Pancreas (tissue), 10 donors: ENCODE measurements at regions not wholly inside any gene's neighbourhood (a gene's known extent, or its start where the extent isn't known, plus 50 kb on each side); places are given as distances from the start of the nearest gene placed in this dataset.

ENCODE experiments used
- ATAC-seq, 4 donors: fragments of 200-7000 bp; cut with Tn5 transposase; one replicate each; pipeline versions ENCODE4 v1.8.0 to v1.9.1; 2020; ENCODE audit warnings: mild to moderate bottlenecking in 4 of 4, moderate library complexity in 4 of 4
- DNase-seq, 6 donors: peaks; one replicate each; pipeline ENCODE4 v3.0.0-alpha.2; 2020
- FAIRE-seq: peaks from 2 replicates; lab custom pipeline; 2012; peaks lifted over from hg19 to GRCh38; lab: Jason Lieb, UNC
- H3K27ac ChIP-seq, 4 donors: fragments of 200-600 bp; sonication (generic); 1 replicate in 3 of 4; 2 replicates in 1 of 4; pipeline versions ENCODE4 v1.5.0 to v1.8.0; 2020
- H3K27me3 ChIP-seq, 4 donors: fragments of 200-600 bp; one replicate each; pipeline ENCODE4 v1.8.0; 2021
- H3K36me3 ChIP-seq, 3 donors: fragments of 200-600 bp; sonication (generic) in 1 of 3; one replicate each; pipeline versions ENCODE4 v1.5.0 to v1.8.0; 2020 to 2021
- H3K4me1 ChIP-seq, 3 donors: fragments of 200-600 bp; one replicate each; pipeline ENCODE4 v1.8.0; 2021
- H3K4me3 ChIP-seq, 4 donors: fragments of 200-600 bp; sonication (generic) in 2 of 4; one replicate each; pipeline versions ENCODE4 v1.5.0 to v1.8.0; 2020 to 2021
- H3K9me3 ChIP-seq, 4 donors: fragments of 200-600 bp; one replicate each; pipeline ENCODE4 v1.8.0; 2021
- WGBS, 2 donors: extraction: QIAGEN DNeasy Blood & Tissue Kit; methylation state at CpG; one replicate each; pipeline ENCODE4 v1.1.7; 2013; 5-methylcytosine and 5-hydroxymethylcytosine counted together
- intact Hi-C, 3 donors: fragments of 100-400 bp; cut with DNase I; formaldehyde crosslinking; loops; one replicate each; pipeline versions ENCODE4 v1.11.1 to v1.14.2; 2022
- TF ChIP-seq, protein P1 (sequence below), 4 donors: fragments of 200-600 bp; sonication (generic) in 3 of 4; IDR thresholded peaks; one replicate each; pipeline versions ENCODE4 v1.5.0 to v1.8.0; 2021; ENCODE audit warnings: antibody characterized with exemption in 4 of 4
- donor health status: healthy with polysubstance abuse.
- donor health status: DM: no; HTN: no; CAD: no; lungs with moderate emphysema.
- donor health status: DM: no; HTN: no; CAD: no.
- donor health status: control.
- donor health status: control.
- donor health status: Bipolar disorder and iron deficiency.
- donor health status: DM: yes; HTN: yes; CAD: no.
- donor health status: DM: no; HTN: no; CAD: no.
- donor health status: DM: no; HTN: no; CAD: no.
- donor health status: DM: yes; HTN: yes; CAD: no.

DNA sequence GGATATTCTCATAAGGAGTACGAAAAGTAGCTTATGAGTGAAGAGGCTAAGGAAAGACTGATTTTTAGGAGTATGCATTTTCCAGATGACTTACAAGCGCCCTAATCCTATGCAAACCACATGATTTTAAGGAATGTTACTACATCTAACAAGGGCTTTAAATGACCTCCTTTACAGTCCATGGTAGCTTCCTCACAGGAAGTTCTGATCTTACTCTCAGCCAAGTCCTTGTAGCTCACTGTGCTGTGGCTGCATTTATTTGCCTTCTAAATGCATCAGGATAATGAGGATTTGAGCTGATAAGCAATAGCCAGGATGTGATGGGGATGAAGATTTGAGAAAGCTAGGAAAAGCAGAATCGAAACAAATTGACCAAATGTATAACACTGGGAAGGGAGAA is 896.0 kb downstream of the MCTP2 start:
- no peaks in the 10 kb centered on the region for H3K4me1 ChIP-seq
- H3K9me3 ChIP-seq: no peaks in the 10 kb centered on the region
- peaks cover 0 to 3% (median 0%) of the 10 kb centered on the region in 4 donors for H3K27me3 ChIP-seq
- no peak overlapping the region for H3K27ac ChIP-seq
- ATAC-seq: no peak
- intact Hi-C loops: no loop called here
- WGBS, 2 donors: 49 to 69% methylated on average over 3 of the region's 3 CpGs
- TF ChIP-seq, protein P1, sequence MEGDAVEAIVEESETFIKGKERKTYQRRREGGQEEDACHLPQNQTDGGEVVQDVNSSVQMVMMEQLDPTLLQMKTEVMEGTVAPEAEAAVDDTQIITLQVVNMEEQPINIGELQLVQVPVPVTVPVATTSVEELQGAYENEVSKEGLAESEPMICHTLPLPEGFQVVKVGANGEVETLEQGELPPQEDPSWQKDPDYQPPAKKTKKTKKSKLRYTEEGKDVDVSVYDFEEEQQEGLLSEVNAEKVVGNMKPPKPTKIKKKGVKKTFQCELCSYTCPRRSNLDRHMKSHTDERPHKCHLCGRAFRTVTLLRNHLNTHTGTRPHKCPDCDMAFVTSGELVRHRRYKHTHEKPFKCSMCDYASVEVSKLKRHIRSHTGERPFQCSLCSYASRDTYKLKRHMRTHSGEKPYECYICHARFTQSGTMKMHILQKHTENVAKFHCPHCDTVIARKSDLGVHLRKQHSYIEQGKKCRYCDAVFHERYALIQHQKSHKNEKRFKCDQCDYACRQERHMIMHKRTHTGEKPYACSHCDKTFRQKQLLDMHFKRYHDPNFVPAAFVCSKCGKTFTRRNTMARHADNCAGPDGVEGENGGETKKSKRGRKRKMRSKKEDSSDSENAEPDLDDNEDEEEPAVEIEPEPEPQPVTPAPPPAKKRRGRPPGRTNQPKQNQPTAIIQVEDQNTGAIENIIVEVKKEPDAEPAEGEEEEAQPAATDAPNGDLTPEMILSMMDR (IDR thresholded peaks at IDR 0.05): no peak
- H3K4me3 ChIP-seq: no peak overlapping the region
- H3K36me3 ChIP-seq: no peaks in the 10 kb centered on the region
- FAIRE-seq: no peak
- no peak for DNase-seq

DNA sequence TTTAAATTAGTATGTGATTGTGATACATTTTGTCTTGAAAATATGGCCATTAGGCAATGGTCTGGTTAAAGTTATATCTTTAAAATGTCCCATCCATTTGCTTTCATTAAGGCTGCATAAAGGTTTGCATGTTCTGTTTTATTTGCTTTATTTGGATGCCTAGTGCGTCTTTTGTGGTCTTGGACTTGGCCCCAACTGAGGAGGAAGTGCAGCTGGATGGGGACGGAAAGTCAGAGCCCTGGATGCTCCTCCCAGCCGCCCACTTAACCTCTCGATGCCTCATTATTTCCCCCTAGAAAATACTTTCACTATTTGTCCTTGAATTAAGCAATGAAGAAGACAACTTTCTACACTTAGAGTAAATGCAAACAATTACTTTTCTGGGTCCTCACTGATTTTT is 898.2 kb downstream of the MCTP2 start:
- TF ChIP-seq, protein P1 (IDR thresholded peaks at IDR 0.05): no peak
- Histone ChIP-seq H3K27ac (no peak overlapping the region), H3K4me1 (no peaks in the 10 kb centered on the region), H3K4me3 (no peak overlapping the region), H3K27me3 (peaks cover 0 to 3% (median 1%) of the 10 kb centered on the region in 4 donors), H3K36me3 (no peaks in the 10 kb centered on the region), H3K9me3 (no peaks in the 10 kb centered on the region)
- intact Hi-C loops: no loop called here
- 17 to 24% methylated on average over 4 of the region's 4 CpGs for WGBS, 2 donors
- FAIRE-seq (no peak), DNase-seq (no peak), ATAC-seq (peak in 1 of 4 donors; percentile 15)

DNA sequence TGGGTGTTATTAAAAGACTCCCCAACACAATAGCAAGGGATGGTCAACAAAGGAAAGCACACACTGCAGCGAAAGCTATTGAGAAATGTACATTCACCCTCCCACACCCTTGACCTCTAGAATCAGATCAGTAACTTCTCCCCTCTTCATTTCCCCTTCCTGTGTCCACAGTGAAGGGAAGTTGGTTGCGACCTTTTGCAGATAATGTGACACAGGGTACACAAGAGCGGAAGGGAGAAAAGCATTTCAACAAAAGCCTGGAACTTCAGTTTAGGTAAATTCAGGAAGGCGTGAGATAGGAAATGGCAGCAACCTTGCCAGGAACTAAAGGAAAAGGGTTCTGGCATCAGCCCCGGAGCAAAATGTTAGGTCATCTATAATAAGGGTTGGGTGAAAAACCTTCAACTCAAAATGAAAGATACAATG is 899.8 kb downstream of the MCTP2 start:
- ATAC-seq: no peak
- Histone ChIP-seq H3K9me3 (no peaks in the 10 kb centered on the region), H3K27me3 (peaks cover 0 to 3% (median 1%) of the 10 kb centered on the region in 4 donors), H3K36me3 (no peaks in the 10 kb centered on the region), H3K27ac (no peak overlapping the region), H3K4me3 (no peak overlapping the region), H3K4me1 (no peaks in the 10 kb centered on the region)
- WGBS, 2 donors: 36 to 44% methylated on average over 5 of the region's 5 CpGs
- TF ChIP-seq, protein P1 (IDR thresholded peaks at IDR 0.05): no peak
- no peak for FAIRE-seq
- no peak for DNase-seq
- intact Hi-C loops: no loop called here

DNA sequence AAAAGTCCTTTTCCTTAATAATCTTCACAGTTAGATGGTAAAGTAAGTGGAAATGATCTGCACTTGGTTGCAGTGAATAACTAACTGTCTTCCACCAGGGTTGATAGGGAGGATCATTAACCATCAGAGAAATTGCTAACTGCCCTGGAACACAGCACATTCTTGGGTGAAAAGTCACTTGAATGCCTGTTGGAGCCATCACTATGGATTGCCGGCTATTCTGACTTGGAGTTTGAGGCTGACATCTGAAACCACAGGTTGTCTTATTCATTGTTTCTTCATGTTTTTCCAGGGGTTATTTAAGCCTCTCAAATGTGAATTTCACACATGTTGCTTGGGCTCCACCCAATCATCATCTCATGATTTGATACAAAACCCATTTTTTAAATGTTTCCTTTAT is 901.4 kb downstream of the MCTP2 start:
- Histone ChIP-seq H3K4me3 (no peak overlapping the region), H3K36me3 (no peaks in the 10 kb centered on the region), H3K27me3 (peaks cover 0 to 3% (median 1%) of the 10 kb centered on the region in 4 donors), H3K4me1 (no peaks in the 10 kb centered on the region), H3K27ac (no peak overlapping the region), H3K9me3 (no peaks in the 10 kb centered on the region)
- FAIRE-seq (no peak), DNase-seq (no peak), ATAC-seq (no peak)
- TF ChIP-seq, protein P1 (IDR thresholded peaks at IDR 0.05): no peak
- 67% methylated on average over 1 of the region's 1 CpG for WGBS, 2 donors
- intact Hi-C loops: no loop called here

DNA sequence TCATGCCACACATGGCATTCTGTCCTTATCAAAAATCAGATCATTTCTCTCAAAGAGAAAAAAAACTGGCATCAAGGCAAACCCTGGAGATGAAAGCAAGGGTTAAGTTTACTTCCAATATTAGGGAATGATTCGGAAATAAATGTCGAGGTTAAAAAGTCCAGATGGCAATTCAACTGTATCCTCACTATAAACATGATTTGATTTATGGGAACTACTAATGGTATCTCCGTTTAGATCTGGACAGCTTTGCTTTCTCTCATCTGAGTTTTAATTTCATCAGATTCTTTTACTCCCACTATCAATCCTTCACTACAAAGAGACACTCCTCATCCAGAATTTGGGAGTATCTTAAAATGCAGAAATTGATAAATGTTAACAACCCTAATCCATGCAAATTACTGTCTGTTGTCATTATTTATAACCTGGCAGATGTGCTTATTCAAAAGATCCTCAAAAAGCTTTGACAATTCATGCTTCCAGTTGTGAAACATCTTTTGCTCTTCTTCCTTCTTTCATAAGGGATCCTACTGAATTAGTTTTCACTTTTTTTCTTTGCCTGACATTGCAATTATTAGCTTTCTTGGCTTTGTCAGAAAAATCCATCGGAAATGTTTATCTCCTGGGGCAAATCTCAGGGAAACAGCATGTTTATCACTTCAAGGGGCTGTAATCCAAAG is 903.2 kb downstream of the MCTP2 start:
- ATAC-seq (no peak), FAIRE-seq (peak; percentile 20), DNase-seq (no peak)
- no peak overlapping the region for H3K27ac ChIP-seq
- intact Hi-C loops: no loop called here
- 32 to 41% methylated on average over 4 of the region's 4 CpGs for WGBS, 2 donors
- H3K27me3 ChIP-seq: peaks cover 0 to 3% (median 0%) of the 10 kb centered on the region in 4 donors
- no peak overlapping the region for H3K4me3 ChIP-seq
- H3K9me3 ChIP-seq: no peaks in the 10 kb centered on the region
- no peaks in the 10 kb centered on the region for H3K4me1 ChIP-seq
- TF ChIP-seq, protein P1 (IDR thresholded peaks at IDR 0.05): no peak
- no peaks in the 10 kb centered on the region for H3K36me3 ChIP-seq
